ENCODE measurements at regions not wholly inside any gene's neighbourhood (a gene's known extent, or its start where the extent isn't known, plus 50 kb on each side); places are given as distances from the start of the nearest gene placed in this dataset.

GRCh38 chr7:109059089-109059488, 489.4 kb downstream of the DNAJB9 start:
- no peak for DNase-seq (ENCODE audit: low spot score)
- Histone ChIP-seq H3K36me3 (replicated peaks in 1 of 2; ENCODE audit: control insufficient read depth in 1 of 2, insufficient read depth in 2 of 2, low read length in 2 of 2) (no peaks in the 10 kb centered on the region), H4K20me1 (ENCODE audit: insufficient read depth, low read length) (no peaks in the 10 kb centered on the region), H3K4me1 (ENCODE audit: insufficient read depth, low read length) (no peaks in the 10 kb centered on the region), H3K9ac (ENCODE audit: insufficient read depth, low read depth, low read length) (no peak overlapping the region), H3K27ac (ENCODE audit: extremely low read length, insufficient read depth, low read length) (no peak overlapping the region), H2AFZ (ENCODE audit: low read length) (no peak overlapping the region), H3K27me3 (ENCODE audit: control insufficient read depth in 1 of 2, insufficient read depth in 2 of 2, low read length in 2 of 2) (no peaks in the 10 kb centered on the region; a peak in 1 of 5 replicates), H3K4me2 (ENCODE audit: low read depth, low read length) (no peak overlapping the region), H3K9me3 (ENCODE audit: low read length) (no peaks in the 10 kb centered on the region), H3K4me3 (replicated peaks in 1 of 3; ENCODE audit: insufficient read depth in 1 of 3, low read depth in 2 of 3, low read length in 3 of 3) (no peak overlapping the region), H3K79me2 (ENCODE audit: insufficient read depth, low read length) (no peaks in the 10 kb centered on the region)
- no TSS peak for BruUV-seq (replicated peaks)
- in situ Hi-C loops (cut with HindIII; ENCODE audit: extremely low pct_ligation_motif_present, low pct_unique_long_range_greater_than_20kb) = no loop called here
- WGBS (ENCODE audit: low lambda C conversion rate) = 0% methylated on average over 1 of the region's 1 CpG
- ChIA-PET POLR2A (no interaction called here), CTCF (ENCODE audit: low intra/inter-chr PET ratio, low total read pairs) (no interaction called here)
- intact Hi-C loops (cut with micrococcal nuclease; ENCODE audit: unreplicated experiment) = no loop called here
- ATAC-seq = no peak
- FAIRE-seq = no peak
- TF ChIP-seq, protein P1, sequence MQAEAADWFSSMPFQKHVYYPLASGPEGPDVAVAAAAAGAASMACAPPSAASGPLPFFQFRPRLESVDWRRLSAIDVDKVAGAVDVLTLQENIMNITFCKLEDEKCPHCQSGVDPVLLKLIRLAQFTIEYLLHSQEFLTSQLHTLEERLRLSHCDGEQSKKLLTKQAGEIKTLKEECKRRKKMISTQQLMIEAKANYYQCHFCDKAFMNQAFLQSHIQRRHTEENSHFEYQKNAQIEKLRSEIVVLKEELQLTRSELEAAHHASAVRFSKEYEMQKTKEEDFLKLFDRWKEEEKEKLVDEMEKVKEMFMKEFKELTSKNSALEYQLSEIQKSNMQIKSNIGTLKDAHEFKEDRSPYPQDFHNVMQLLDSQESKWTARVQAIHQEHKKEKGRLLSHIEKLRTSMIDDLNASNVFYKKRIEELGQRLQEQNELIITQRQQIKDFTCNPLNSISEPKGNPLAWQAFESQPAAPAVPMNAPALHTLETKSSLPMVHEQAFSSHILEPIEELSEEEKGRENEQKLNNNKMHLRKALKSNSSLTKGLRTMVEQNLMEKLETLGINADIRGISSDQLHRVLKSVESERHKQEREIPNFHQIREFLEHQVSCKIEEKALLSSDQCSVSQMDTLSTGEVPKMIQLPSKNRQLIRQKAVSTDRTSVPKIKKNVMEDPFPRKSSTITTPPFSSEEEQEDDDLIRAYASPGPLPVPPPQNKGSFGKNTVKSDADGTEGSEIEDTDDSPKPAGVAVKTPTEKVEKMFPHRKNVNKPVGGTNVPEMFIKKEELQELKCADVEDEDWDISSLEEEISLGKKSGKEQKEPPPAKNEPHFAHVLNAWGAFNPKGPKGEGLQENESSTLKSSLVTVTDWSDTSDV (CRISPR knock-in tag; IDR thresholded peaks at IDR 0.05) = no peak
- TF ChIP-seq, protein P2, sequence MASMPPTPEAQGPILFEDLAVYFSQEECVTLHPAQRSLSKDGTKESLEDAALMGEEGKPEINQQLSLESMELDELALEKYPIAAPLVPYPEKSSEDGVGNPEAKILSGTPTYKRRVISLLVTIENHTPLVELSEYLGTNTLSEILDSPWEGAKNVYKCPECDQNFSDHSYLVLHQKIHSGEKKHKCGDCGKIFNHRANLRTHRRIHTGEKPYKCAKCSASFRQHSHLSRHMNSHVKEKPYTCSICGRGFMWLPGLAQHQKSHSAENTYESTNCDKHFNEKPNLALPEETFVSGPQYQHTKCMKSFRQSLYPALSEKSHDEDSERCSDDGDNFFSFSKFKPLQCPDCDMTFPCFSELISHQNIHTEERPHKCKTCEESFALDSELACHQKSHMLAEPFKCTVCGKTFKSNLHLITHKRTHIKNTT (CRISPR knock-in tag; IDR thresholded peaks at IDR 0.05) = no peak
- TF ChIP-seq, protein P3, sequence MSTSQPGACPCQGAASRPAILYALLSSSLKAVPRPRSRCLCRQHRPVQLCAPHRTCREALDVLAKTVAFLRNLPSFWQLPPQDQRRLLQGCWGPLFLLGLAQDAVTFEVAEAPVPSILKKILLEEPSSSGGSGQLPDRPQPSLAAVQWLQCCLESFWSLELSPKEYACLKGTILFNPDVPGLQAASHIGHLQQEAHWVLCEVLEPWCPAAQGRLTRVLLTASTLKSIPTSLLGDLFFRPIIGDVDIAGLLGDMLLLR (CRISPR knock-in tag; IDR thresholded peaks at IDR 0.05) = no peak
- TF ChIP-seq ZNF253 (CRISPR knock-in tag; IDR thresholded peaks at IDR 0.05; ENCODE audit: borderline replicate concordance) (no peak), XBP1 (CRISPR knock-in tag; IDR thresholded peaks at IDR 0.05) (no peak), STAT6 (CRISPR knock-in tag; IDR thresholded peaks at IDR 0.05; ENCODE audit: borderline replicate concordance) (no peak), MAF1 (CRISPR knock-in tag; IDR thresholded peaks at IDR 0.05; ENCODE audit: borderline replicate concordance) (no peak), ATM (IDR thresholded peaks at IDR 0.05; ENCODE audit: borderline replicate concordance) (no peak), ZNF496 (CRISPR knock-in tag; IDR thresholded peaks at IDR 0.05; ENCODE audit: insufficient replicate concordance) (no peak), SSRP1 (CRISPR knock-in tag; IDR thresholded peaks at IDR 0.05) (no peak), TBP (CRISPR knock-in tag; IDR thresholded peaks at IDR 0.05) (no peak), EEA1 (CRISPR knock-in tag; IDR thresholded peaks at IDR 0.05; ENCODE audit: borderline replicate concordance) (no peak), ZNF891 (CRISPR knock-in tag; IDR thresholded peaks at IDR 0.05) (no peak), ZNF329 (CRISPR knock-in tag; IDR thresholded peaks at IDR 0.05; ENCODE audit: low read depth) (no peak), ZFP82 (CRISPR knock-in tag; IDR thresholded peaks at IDR 0.05; ENCODE audit: borderline replicate concordance) (no peak), ATF5 (CRISPR knock-in tag; IDR thresholded peaks at IDR 0.05; ENCODE audit: low read depth) (no peak), ZNF501 (CRISPR knock-in tag; IDR thresholded peaks at IDR 0.05) (no peak), SATB2 (CRISPR knock-in tag; IDR thresholded peaks at IDR 0.05) (no peak), ARHGAP35 (CRISPR knock-in tag; IDR thresholded peaks at IDR 0.05; ENCODE audit: borderline replicate concordance) (no peak)
